ENCODE measurements at regions not wholly inside any gene's neighbourhood (a gene's known extent, or its start where the extent isn't known, plus 50 kb on each side); places are given as distances from the start of the nearest gene placed in this dataset. TPM values are rescaled to one million over a fixed set of nuclear protein-coding genes. Genes with fewer than 3 reads are reported as not detected.

GRCh38 chr7:17239683-17240521 is 58.5 kb upstream of the AHR start:
- DNase-seq, result no peak

GRCh38 chr7:17242504-17242903 is 55.9 kb upstream of the AHR start:
- DNase-seq, result no peak

GRCh38 chr7:17244786-17245185 is 53.7 kb upstream of the AHR start:
- no peak for DNase-seq

- DNase-seq, result no peak
Observed at GRCh38 chr7:17247357-17247756, 51.1 kb upstream of the AHR start.

GRCh38 chr7:17248527-17248926 is 49.9 kb upstream of the AHR start:
- no peak for DNase-seq

Small RNAs in the stretch of these regions (small RNA-seq; reads per million reads assigned to genes)
- not detected for gene RF00017
